Stimulated activated naive CD4-positive, alpha-beta T cell (primary cell): ENCODE measurements at regions not wholly inside any gene's neighbourhood (a gene's known extent, or its start where the extent isn't known, plus 50 kb on each side); places are given as distances from the start of the nearest gene placed in this dataset.

Experiments
- DNase-seq, 6 experiments: peaks; one replicate each; lab custom pipeline; 2025; lab: John Stamatoyannopoulos, UW

- DNase-seq, result no peak
Measured at GRCh38 chr7:22624781-22625180, 102.2 kb upstream of the IL6 start.

DNA sequence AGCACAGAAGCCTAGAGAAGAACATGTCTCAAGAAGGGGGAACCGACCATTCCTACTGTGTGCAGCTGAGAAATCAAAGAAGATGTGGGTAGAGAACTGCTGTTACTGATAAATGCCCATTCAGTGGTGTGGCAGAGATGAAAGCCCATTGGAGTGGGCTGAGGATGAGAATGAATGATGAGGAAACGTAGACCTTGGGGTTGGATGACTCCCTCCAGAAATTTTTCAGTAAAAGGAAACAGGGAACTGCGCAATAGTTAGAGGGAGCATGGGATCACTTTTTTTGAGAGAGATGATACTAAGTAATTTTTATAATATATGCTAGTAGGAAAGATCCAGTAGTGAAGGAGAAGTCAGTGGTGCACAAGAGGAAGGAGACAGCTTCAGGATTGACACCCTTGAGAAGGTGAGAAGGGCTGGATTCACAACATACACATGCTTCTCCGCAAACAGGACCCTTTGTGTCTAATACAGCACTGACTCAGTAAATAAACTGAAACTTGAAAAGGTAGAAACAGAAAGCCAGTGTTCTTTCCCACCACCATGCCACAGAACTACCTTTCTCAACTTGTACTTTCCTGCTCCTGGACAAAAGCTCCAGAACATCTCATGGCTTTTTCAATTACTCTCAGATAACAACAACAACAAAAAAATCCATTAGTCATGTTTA is 104.7 kb upstream of the IL6 start:
- no peak for DNase-seq

DNA sequence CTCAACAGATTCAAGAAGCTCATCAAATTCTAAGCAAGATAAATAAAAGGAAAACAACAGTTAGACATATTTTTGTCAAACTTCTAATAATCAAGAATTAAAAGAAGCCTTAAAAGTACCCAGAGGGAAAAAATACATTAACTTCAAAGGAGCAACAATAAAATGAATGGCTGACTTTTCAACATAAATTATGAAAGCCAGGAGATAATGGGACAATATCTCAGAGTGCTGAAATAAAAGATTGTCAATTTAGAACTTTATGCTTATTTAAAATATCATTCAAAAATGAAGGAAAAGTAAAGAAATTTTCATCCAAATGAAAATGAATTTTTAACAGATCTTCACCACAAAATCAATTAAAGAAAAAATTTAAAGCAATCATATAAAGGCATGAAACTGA is 108.5 kb upstream of the IL6 start:
- DNase-seq, result no peak

GRCh38 chr7:22617166-22617565 is 109.8 kb upstream of the IL6 start:
- DNase-seq, result no peak

GRCh38 chr7:22613496-22613895 is 113.5 kb upstream of the IL6 start:
- DNase-seq, result no peak

- no peak for DNase-seq
Measured at GRCh38 chr7:22612776-22613175, 112.8 kb upstream of the STEAP1B start.

DNA sequence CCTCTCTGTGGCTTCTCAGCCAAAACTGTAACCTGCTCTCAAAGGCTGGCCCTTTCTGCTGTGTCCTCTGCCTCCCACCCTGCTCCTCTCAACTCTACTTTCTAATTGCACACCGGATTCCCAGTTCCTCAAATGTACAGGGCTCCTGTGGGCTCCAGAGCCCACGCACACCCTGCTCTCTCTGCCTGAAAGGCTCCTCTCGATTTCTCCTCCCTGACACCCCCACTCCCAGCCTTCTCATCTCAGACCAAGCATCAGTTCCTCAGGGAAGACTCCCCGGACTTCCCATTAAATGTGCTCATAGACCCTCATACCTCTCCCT is 111.7 kb upstream of the STEAP1B start:
- no peak for DNase-seq

DNA sequence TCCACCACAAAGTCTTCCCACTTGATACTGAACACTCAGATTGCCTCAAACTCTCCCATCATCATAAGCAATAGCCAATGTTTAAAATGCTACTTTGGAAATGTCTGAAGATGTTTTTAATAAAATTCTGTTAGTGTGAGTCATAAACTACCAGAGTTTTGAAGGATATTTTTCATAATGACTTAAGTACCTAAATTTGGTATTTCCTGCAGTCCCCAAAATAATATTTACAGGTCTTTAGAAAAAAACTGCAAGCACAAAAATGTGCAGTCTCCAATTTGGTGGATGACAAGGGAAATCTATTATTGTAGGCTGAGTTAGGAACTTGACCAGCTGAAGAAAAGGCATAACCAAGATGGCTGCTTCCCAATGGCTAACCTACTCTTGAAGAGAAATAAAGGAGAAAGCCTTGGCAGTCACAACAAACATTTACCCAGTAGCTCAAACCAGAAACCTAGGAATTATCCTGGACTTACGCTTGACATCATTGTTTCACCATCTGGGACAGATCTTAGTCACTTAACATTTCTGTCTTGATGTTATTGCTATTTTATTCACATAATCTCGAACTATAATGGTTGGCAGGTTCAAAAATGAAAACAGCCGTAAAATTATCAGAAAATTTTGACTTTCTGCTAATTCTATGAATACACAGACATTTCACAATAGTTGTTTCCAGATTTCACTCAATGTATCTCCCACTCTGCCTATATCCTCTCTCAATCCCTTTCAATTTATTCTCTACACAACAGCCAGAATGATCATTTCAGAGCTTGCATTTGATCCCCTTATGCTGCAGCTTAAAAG is 111.2 kb upstream of the STEAP1B start:
- no peak for DNase-seq

DNA sequence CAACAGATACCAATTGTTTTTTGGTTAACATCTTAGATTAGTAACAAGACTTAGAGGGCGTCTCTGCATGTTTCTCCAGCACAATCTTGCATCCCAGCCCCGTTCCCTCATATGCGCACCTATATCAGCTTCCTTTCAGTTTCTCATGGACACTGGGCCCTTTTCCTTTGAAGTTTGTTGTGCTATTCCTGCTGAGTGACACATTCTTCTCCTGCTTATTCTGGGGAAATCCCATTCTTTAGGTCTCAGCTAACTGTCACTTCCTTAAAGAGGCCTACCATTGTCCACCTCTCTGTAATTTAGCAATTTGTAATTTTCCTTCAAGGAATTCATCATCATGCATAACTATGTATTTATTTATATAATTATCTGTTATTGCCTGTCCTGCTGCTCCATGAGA is 110.3 kb upstream of the STEAP1B start:
- DNase-seq, result no peak

DNA sequence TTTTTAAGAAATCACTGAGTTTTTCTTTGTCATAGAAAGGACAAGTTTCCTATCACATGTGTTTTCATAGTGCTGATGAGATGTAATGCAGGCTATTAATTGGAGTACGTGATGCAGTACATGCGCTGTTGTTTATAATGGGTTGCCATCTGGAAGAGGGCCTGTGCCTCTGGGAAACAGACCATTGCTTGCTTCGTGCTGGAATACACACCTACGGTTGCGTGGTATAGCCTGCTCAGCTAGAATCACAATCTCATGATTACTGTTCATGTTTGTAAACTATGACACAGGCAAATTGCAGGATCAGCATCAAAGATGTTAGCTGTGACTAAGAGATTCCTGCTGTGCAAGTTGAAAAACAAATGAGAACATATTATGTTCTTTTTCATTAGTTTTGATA is 107.2 kb upstream of the STEAP1B start:
- DNase-seq, result no peak

- DNase-seq, result no peak
Measured at GRCh38 chr7:22604246-22604645, 104.3 kb upstream of the STEAP1B start.

DNA sequence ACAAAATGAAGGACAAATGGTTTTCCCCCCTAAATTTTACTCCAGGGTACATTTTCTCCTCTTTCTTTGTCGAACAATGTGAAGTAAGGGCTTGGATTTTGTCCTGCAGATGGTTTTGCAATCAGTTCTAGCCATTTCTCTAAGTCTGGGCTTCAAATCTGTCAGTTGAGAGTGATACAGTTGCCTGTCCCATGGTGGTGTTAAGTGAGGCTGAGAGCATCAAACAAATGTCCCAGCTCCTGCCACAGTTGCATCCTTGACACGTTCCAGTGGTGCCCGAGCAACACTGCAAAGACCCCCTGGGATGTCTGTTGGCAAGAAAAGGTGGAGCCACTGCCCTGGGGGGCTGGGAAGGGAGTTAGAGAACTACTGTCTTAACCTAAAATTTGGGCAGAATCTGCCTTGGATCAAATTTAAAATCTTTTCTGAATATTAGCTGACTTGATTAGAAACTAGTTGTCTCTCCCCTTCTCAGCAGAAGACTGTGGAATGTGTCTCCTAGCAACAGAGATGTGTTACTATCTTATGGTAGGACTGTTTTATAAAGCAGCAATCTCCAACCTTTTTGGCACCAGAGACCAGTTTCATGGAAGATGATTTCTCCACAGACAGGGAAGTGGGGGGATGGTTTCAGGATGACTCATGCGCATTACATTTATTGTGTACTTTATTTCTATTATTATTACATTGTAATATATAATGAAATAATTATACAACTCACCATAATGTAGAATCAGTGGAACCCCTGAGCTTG is 102.0 kb upstream of the STEAP1B start:
- no peak for DNase-seq

DNA sequence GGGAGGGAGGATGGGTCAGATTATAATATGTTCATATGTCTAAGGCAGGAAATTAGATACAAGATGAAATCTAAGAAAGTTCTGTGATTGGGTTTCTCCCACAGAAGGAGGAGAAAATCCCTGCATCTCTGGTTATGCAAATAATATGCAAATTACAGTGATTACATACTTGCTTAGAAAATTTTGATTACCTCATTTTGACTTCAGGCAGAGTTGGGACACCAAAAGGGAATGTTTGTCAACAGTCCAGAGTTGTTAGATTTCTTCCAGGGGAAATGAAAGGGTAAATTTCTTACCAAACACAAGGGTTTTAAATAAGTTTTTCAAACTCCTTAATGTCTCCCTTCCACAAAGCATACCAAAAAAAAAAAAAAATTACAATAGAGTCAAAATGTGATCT is 101.4 kb upstream of the STEAP1B start:
- no peak for DNase-seq

GRCh38 chr7:22601003-22601402 is 101.0 kb upstream of the STEAP1B start:
- no peak for DNase-seq

DNA sequence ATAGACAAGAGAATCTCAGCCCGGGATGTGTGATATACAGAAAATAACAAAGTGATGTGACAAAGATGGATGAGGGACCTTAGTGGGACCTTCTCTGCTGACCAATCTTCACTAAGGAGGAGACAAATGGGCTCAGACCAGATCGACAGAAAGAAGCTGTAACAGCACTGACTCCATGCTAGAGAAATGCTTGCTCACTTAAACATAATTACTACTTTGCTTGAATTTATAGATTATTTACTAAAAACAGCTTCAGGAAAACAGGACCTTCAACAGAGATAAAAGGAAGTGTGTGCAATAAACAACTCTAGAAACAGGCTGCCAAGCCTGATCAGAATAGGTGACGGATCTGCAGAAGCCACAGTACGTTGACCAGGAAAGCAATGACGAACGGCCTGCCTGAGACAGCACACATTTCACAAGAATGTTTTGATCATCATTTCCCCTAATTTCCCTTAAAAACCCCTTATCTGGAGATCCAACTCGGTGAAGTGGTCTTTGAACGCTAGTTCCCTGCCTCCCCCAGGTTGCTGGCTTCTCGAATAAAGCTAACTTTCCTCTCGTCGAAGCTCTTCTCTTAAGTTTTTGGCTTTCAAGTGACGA is 98.4 kb upstream of the STEAP1B start:
- DNase-seq, result no peak

- no peak for DNase-seq
Measured at GRCh38 chr7:22597844-22598243, 97.9 kb upstream of the STEAP1B start.

DNA sequence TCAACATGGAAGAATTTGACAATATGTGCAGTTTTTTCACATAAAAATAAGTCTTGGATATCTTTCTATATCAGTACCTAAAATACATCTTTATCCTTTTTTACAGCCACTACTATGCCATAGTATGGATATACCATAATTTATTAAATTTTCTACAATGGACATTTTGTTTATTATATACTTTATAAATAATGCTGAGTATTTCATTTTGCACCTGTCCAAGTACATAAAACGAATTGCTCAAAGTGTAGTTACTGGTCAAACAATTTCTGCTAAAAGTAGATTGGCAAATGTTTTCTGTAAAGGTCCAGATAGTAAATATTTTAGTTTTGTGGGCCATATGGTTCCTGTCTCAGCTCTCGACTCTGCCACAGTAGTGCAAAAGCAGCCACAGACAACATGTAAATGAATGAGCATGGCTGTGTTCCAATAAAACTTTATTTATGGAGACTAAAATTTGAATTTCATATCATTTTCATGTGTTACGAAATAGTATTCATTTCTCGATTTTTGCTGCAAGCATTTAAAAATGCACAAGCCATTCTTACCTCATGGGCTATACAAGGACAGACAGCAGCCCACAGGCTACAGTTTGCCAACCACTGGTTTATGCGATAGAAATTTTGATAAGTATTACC is 96.9 kb upstream of the STEAP1B start:
- DNase-seq, result no peak

- no peak for DNase-seq
Measured at GRCh38 chr7:22594020-22594419, 94.0 kb upstream of the STEAP1B start.

- DNase-seq, result no peak
Measured at GRCh38 chr7:22591271-22591670, 91.3 kb upstream of the STEAP1B start.

DNA sequence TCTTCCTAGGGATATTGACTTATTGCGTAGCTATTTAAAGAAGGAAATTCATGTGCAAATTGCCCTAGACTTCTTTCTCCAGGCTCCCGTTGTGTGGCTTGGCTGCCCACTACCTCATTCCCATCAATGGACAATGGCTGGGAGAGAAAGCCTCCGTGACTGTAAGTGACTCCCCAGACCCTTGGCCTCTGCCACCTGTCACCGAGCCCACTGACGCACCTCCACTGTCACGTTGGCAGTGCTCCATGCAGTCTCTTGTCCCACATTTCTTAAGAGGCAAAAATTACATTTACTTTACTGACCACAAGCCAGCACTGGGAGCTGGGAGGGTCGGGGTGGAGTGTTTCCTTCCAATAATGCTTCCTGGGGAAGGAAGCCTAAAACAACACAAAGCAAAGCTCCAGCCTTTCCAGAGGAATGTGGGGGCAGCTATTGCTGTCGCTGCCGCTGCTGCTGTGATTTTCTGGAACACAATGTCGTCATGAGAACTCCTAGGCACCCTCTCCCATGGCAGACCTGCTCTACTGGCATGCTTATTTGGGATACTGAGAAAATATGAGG is 89.7 kb upstream of the STEAP1B start:
- no peak for DNase-seq

- no peak for DNase-seq
Measured at GRCh38 chr7:22588351-22588750, 88.4 kb upstream of the STEAP1B start.

GRCh38 chr7:22587322-22587721 is 87.3 kb upstream of the STEAP1B start:
- no peak for DNase-seq
